SK-N-MC (cell line): ENCODE measurements at regions not wholly inside any gene's neighbourhood (a gene's known extent, or its start where the extent isn't known, plus 50 kb on each side); places are given as distances from the start of the nearest gene placed in this dataset.

Source experiments
- DNase-seq: peaks from one replicate; pipeline ENCODE4 v3.0.0-alpha.2; 2011; ENCODE audit warnings: low read depth, low spot score
- H3K27ac ChIP-seq: fragments of 200-600 bp; sonication (generic); 2 replicates; pipeline ENCODE4 v1.5.1; 2016; ENCODE audit warnings: mixed run types
- H3K36me3 ChIP-seq: fragments of 200-600 bp; sonication (generic); 2 replicates; pipeline ENCODE4 v1.6.1; 2017; ENCODE audit warnings: antibody characterized with exemption, low read length, mixed read lengths; ENCODE audit not compliant: insufficient read depth
- H3K4me3 ChIP-seq: fragments of 200-600 bp; sonication (generic); 2 replicates; pipeline ENCODE4 v1.5.1; 2016
- H3K9ac ChIP-seq: fragments of 200-600 bp; sonication (generic); 2 replicates; pipeline ENCODE4 v1.8.0; 2017; ENCODE audit warnings: mixed run types, mixed read lengths; ENCODE audit not compliant: insufficient read length
- H3K9me3 ChIP-seq: fragments of 200-600 bp; sonication (generic); 2 replicates; pipeline ENCODE4 v1.6.1; 2017; ENCODE audit warnings: low read depth, mild to moderate bottlenecking, antibody characterized with exemption, low read length, moderate library complexity, mixed read lengths
- EZH2 ChIP-seq: fragments of 200-600 bp; sonication (generic); IDR thresholded peaks from one replicate; pipeline ENCODE4 v1.6.1; 2017; ENCODE audit warnings: antibody characterized with exemption
- FOXP2 ChIP-seq: optimal IDR thresholded peaks from 2 replicates; pipeline ENCODE3; 2011; ENCODE audit warnings: mild to moderate bottlenecking, moderate library complexity; ENCODE audit not compliant: insufficient read depth; ENCODE audit errors: extremely low read length, control extremely low read depth
- POLR2AphosphoS5 ChIP-seq: IDR thresholded peaks from 2 replicates; pipeline ENCODE4 v1.6.1; 2012; ENCODE audit warnings: mild to moderate bottlenecking, low read depth, low read length, borderline replicate concordance

GRCh38 chr15:60115579-60116380 lies 111.7 kb downstream of the FOXB1 start:
- no peaks in the 10 kb centered on the region for H3K36me3 ChIP-seq
- H3K4me3 ChIP-seq, result peak overlapping the region; percentile 11; the same call in 1 of the 2 replicates
- no peak for TF ChIP-seq FOXP2
- no peak for TF ChIP-seq EZH2
- TF ChIP-seq POLR2AphosphoS5, result no peak
- H3K9me3 ChIP-seq, result no peaks in the 10 kb centered on the region
- no peak for DNase-seq
- no peak overlapping the region for H3K9ac ChIP-seq
- H3K27ac ChIP-seq, result peak overlapping the region; percentile 81

GRCh38 chr15:60116456-60117089 lies 112.5 kb downstream of the FOXB1 start:
- no peak for DNase-seq
- Histone ChIP-seq H3K36me3 (no peaks in the 10 kb centered on the region), H3K9me3 (no peaks in the 10 kb centered on the region), H3K4me3 (no peak overlapping the region), H3K9ac (no peak overlapping the region), H3K27ac (peak overlapping the region; percentile 81)
- no peak for TF ChIP-seq EZH2
- TF ChIP-seq POLR2AphosphoS5, result no peak
- TF ChIP-seq FOXP2, result no peak

GRCh38 chr15:60118146-60118545 lies 114.0 kb downstream of the FOXB1 start:
- Histone ChIP-seq H3K36me3 (no peaks in the 10 kb centered on the region), H3K9me3 (no peaks in the 10 kb centered on the region), H3K27ac (no peak overlapping the region), H3K4me3 (no peak overlapping the region), H3K9ac (no peak overlapping the region)
- TF ChIP-seq EZH2 (no peak), POLR2AphosphoS5 (no peak), FOXP2 (no peak)
- no peak for DNase-seq

- TF ChIP-seq FOXP2 (no peak), EZH2 (no peak), POLR2AphosphoS5 (no peak)
- no peak overlapping the region for H3K4me3 ChIP-seq
- DNase-seq, result no peak
- no peaks in the 10 kb centered on the region for H3K9me3 ChIP-seq
- no peak overlapping the region for H3K27ac ChIP-seq
- no peaks in the 10 kb centered on the region for H3K36me3 ChIP-seq
- no peak overlapping the region for H3K9ac ChIP-seq
Observed at GRCh38 chr15:60118626-60119025, 114.5 kb downstream of the FOXB1 start.

GRCh38 chr15:60119101-60119500 lies 115.0 kb downstream of the FOXB1 start:
- H3K36me3 ChIP-seq, result no peaks in the 10 kb centered on the region
- H3K27ac ChIP-seq, result no peak overlapping the region
- H3K9ac ChIP-seq, result no peak overlapping the region
- H3K9me3 ChIP-seq, result no peaks in the 10 kb centered on the region
- H3K4me3 ChIP-seq, result no peak overlapping the region
- TF ChIP-seq FOXP2 (no peak), EZH2 (no peak), POLR2AphosphoS5 (no peak)
- no peak for DNase-seq

GRCh38 chr15:60120100-60120499 lies 116.0 kb downstream of the FOXB1 start:
- TF ChIP-seq FOXP2, result no peak
- TF ChIP-seq EZH2, result no peak
- Histone ChIP-seq H3K4me3 (no peak overlapping the region), H3K9ac (no peak overlapping the region)

GRCh38 chr15:60121845-60122244 lies 117.7 kb downstream of the FOXB1 start:
- TF ChIP-seq FOXP2 (no peak), EZH2 (no peak), POLR2AphosphoS5 (no peak)
- no peaks in the 10 kb centered on the region for H3K36me3 ChIP-seq
- no peak overlapping the region for H3K9ac ChIP-seq
- DNase-seq, result no peak
- H3K4me3 ChIP-seq, result no peak overlapping the region
- H3K9me3 ChIP-seq, result no peaks in the 10 kb centered on the region
- no peak overlapping the region for H3K27ac ChIP-seq

More at GRCh38 chr15:60120100-60120499, 116.0 kb downstream of the FOXB1 start:
- Histone ChIP-seq H3K27ac (no peak overlapping the region), H3K36me3 (no peaks in the 10 kb centered on the region), H3K9me3 (no peaks in the 10 kb centered on the region)
- no peak for DNase-seq

GRCh38 chr15:60122691-60123090 lies 118.6 kb downstream of the FOXB1 start:
- Histone ChIP-seq H3K9ac (no peak overlapping the region), H3K4me3 (no peak overlapping the region), H3K36me3 (no peaks in the 10 kb centered on the region), H3K27ac (no peak overlapping the region), H3K9me3 (no peaks in the 10 kb centered on the region)
- no peak for DNase-seq
- TF ChIP-seq POLR2AphosphoS5 (no peak), FOXP2 (no peak), EZH2 (no peak)
